ENCODE measurements at regions not wholly inside any gene's neighbourhood (a gene's known extent, or its start where the extent isn't known, plus 50 kb on each side); places are given as distances from the start of the nearest gene placed in this dataset.

DNA sequence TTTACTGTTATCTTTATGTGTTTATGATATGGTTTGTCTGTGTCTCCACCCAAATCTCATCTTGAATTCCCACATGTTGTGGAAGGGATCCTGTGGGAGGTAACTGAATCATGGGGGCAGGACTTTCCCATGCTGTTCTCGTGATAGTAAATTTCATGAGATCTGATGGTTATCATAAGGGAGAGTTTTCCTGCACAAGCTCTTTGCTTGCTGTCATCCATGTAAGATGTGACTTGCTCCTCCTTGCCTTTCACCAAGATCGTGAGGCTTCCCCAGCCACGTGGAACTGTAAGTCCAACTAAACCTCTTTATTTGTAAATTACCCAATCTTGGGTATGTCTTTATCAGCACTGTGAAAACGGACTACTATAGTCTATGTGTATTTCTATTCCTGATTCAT lies 539.0 kb downstream of the ARL4A start:
- TF ChIP-seq, protein P1, sequence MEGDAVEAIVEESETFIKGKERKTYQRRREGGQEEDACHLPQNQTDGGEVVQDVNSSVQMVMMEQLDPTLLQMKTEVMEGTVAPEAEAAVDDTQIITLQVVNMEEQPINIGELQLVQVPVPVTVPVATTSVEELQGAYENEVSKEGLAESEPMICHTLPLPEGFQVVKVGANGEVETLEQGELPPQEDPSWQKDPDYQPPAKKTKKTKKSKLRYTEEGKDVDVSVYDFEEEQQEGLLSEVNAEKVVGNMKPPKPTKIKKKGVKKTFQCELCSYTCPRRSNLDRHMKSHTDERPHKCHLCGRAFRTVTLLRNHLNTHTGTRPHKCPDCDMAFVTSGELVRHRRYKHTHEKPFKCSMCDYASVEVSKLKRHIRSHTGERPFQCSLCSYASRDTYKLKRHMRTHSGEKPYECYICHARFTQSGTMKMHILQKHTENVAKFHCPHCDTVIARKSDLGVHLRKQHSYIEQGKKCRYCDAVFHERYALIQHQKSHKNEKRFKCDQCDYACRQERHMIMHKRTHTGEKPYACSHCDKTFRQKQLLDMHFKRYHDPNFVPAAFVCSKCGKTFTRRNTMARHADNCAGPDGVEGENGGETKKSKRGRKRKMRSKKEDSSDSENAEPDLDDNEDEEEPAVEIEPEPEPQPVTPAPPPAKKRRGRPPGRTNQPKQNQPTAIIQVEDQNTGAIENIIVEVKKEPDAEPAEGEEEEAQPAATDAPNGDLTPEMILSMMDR (IDR thresholded peaks at IDR 0.05 in 2 of 3, conservative IDR thresholded peaks at IDR 0.05 in 1 of 3; ENCODE audit: borderline replicate concordance in 1 of 3, insufficient read depth in 1 of 3, low read depth in 2 of 3, low read length in 2 of 3): no peak
- no peak for TF ChIP-seq EZH2 (IDR thresholded peaks at IDR 0.05)
- no peak for TF ChIP-seq POLR2AphosphoS5 (IDR thresholded peaks at IDR 0.05; ENCODE audit: low read depth, low read length)
- TF ChIP-seq SRF (IDR thresholded peaks at IDR 0.05; ENCODE audit: low read depth): no peak
- TF ChIP-seq POLR2A (IDR thresholded peaks at IDR 0.05; ENCODE audit: borderline replicate concordance, extremely low read depth, insufficient read depth, insufficient read length): no peak
- TF ChIP-seq MAX (IDR thresholded peaks at IDR 0.05): no peak
- TF ChIP-seq REST (IDR thresholded peaks at IDR 0.05; ENCODE audit: low read depth): no peak
- no peak for TF ChIP-seq EGR1 (IDR thresholded peaks at IDR 0.05; ENCODE audit: low read depth)
- no peak for TF ChIP-seq RAD21 (IDR thresholded peaks at IDR 0.05; ENCODE audit: low read depth)
- no peak for TF ChIP-seq ZFX (IDR thresholded peaks at IDR 0.05)
- no peak for TF ChIP-seq YY1 (IDR thresholded peaks at IDR 0.05; ENCODE audit: extremely low read depth, insufficient replicate concordance, low read depth, low read length)
- TF ChIP-seq EZH2phosphoT487 (IDR thresholded peaks at IDR 0.05; ENCODE audit: borderline replicate concordance): no peak

Measured in HCT116 (cell line).